ENCODE measurements at regions not wholly inside any gene's neighbourhood (a gene's known extent, or its start where the extent isn't known, plus 50 kb on each side); places are given as distances from the start of the nearest gene placed in this dataset.

- TF ChIP-seq CREB1 (IDR thresholded peaks at IDR 0.05; ENCODE audit: low read depth), result no peak
These were observed 103.9 kb upstream of the TMEFF2 start for GRCh38 chr2:192298664-192299063.

GRCh38 chr2:192292478-192292877 is 97.7 kb upstream of the TMEFF2 start:
- TF ChIP-seq REST (IDR thresholded peaks at IDR 0.05; ENCODE audit: low read depth) (no peak), TCF12 (IDR thresholded peaks at IDR 0.05; ENCODE audit: low read depth) (no peak), MAX (IDR thresholded peaks at IDR 0.05) (no peak), CREB1 (IDR thresholded peaks at IDR 0.05; ENCODE audit: low read depth) (no peak), CEBPB (IDR thresholded peaks at IDR 0.05) (no peak), EGR1 (IDR thresholded peaks at IDR 0.05) (no peak), USF1 (IDR thresholded peaks at IDR 0.05) (no peak), RAD21 (IDR thresholded peaks at IDR 0.05; ENCODE audit: low read depth) (no peak), TAF1 (IDR thresholded peaks at IDR 0.05; ENCODE audit: low read depth) (no peak), YY1 (IDR thresholded peaks at IDR 0.05; ENCODE audit: low read depth) (no peak), NFIC (IDR thresholded peaks at IDR 0.05) (no peak), TEAD4 (IDR thresholded peaks at IDR 0.05) (no peak), FOXM1 (IDR thresholded peaks at IDR 0.05; ENCODE audit: borderline replicate concordance, low read depth) (no peak)

GRCh38 chr2:192288295-192288694 is 93.6 kb upstream of the TMEFF2 start:
- TF ChIP-seq TAF1 (IDR thresholded peaks at IDR 0.05; ENCODE audit: low read depth), result no peak
- TF ChIP-seq NFIC (IDR thresholded peaks at IDR 0.05), result 0 out of 2 replicates have a peak, but pooled peaks have one; percentile 8
- no peak for TF ChIP-seq YY1 (IDR thresholded peaks at IDR 0.05; ENCODE audit: low read depth)
- no peak for TF ChIP-seq USF1 (IDR thresholded peaks at IDR 0.05)

GRCh38 chr2:192286093-192286701 is 91.5 kb upstream of the TMEFF2 start:
- peak; percentile 73 for TF ChIP-seq RAD21 (IDR thresholded peaks at IDR 0.05; ENCODE audit: low read depth)
- no peak for TF ChIP-seq NFIC (IDR thresholded peaks at IDR 0.05)
- TF ChIP-seq TEAD4 (IDR thresholded peaks at IDR 0.05), result no peak
- TF ChIP-seq EGR1 (IDR thresholded peaks at IDR 0.05), result no peak

- no peak for TF ChIP-seq REST (IDR thresholded peaks at IDR 0.05; ENCODE audit: low read depth)
- no peak for TF ChIP-seq YY1 (IDR thresholded peaks at IDR 0.05; ENCODE audit: low read depth)
- no peak for TF ChIP-seq TCF12 (IDR thresholded peaks at IDR 0.05; ENCODE audit: low read depth)
- TF ChIP-seq TEAD4 (IDR thresholded peaks at IDR 0.05), result no peak
- TF ChIP-seq EGR1 (IDR thresholded peaks at IDR 0.05), result no peak
- no peak for TF ChIP-seq FOXM1 (IDR thresholded peaks at IDR 0.05; ENCODE audit: borderline replicate concordance, low read depth)
- TF ChIP-seq USF1 (IDR thresholded peaks at IDR 0.05), result no peak
- TF ChIP-seq TAF1 (IDR thresholded peaks at IDR 0.05; ENCODE audit: low read depth), result no peak
- no peak for TF ChIP-seq RAD21 (IDR thresholded peaks at IDR 0.05; ENCODE audit: low read depth)
- no peak for TF ChIP-seq CEBPB (IDR thresholded peaks at IDR 0.05)
- TF ChIP-seq NFIC (IDR thresholded peaks at IDR 0.05), result no peak
These were observed 88.7 kb upstream of the TMEFF2 start for GRCh38 chr2:192283450-192283849.

GRCh38 chr2:192278701-192279100 is 84.0 kb upstream of the TMEFF2 start:
- TF ChIP-seq CREB1 (IDR thresholded peaks at IDR 0.05; ENCODE audit: low read depth), result no peak
- TF ChIP-seq YY1 (IDR thresholded peaks at IDR 0.05; ENCODE audit: low read depth), result no peak
- no peak for TF ChIP-seq MAX (IDR thresholded peaks at IDR 0.05)
- TF ChIP-seq CEBPB (IDR thresholded peaks at IDR 0.05), result no peak
- no peak for TF ChIP-seq EGR1 (IDR thresholded peaks at IDR 0.05)
- TF ChIP-seq REST (IDR thresholded peaks at IDR 0.05; ENCODE audit: low read depth), result no peak
- TF ChIP-seq NFIC (IDR thresholded peaks at IDR 0.05), result no peak
- TF ChIP-seq TCF12 (IDR thresholded peaks at IDR 0.05; ENCODE audit: low read depth), result no peak
- no peak for TF ChIP-seq USF1 (IDR thresholded peaks at IDR 0.05)
